PFSK-1 (cell line): ENCODE measurements at regions not wholly inside any gene's neighbourhood (a gene's known extent, or its start where the extent isn't known, plus 50 kb on each side); places are given as distances from the start of the nearest gene placed in this dataset.
A peak's percentile ranks its signal among the peaks of the same experiment; 100 is the strongest.

ENCODE experiments used
- FOXP2 ChIP-seq: optimal IDR thresholded peaks from 2 replicates; pipeline ENCODE3; 2011; ENCODE audit warnings: borderline replicate concordance, control low read depth, inconsistent platforms; ENCODE audit not compliant: insufficient read depth; ENCODE audit errors: extremely low read length, extremely low read depth
- POLR2AphosphoS5 ChIP-seq: IDR thresholded peaks from 2 replicates; pipeline ENCODE4 v1.6.1; 2012; ENCODE audit warnings: low read depth, mild to moderate bottlenecking, control low read depth, low read length, moderate library complexity
- SIN3A ChIP-seq: IDR thresholded peaks from 2 replicates; pipeline ENCODE4 v1.6.1; 2012; ENCODE audit warnings: mild to moderate bottlenecking, low read length, moderate library complexity, borderline replicate concordance; ENCODE audit not compliant: insufficient read depth
- TAF1 ChIP-seq: IDR thresholded peaks from 2 replicates; pipeline ENCODE4 v1.6.1; 2012; ENCODE audit warnings: low read length, control low read depth, borderline replicate concordance; ENCODE audit not compliant: insufficient read depth
- TF ChIP-seq, protein P1 (sequence below), 2 experiments: IDR thresholded peaks; 2 replicates each; pipeline versions ENCODE4 v1.6.1 to v1.8.0; 2011 to 2012; ENCODE audit warnings: low read depth in 2 of 2, low read length in 2 of 2, control low read depth in 1 of 2, inconsistent platforms in 1 of 2, mild to moderate bottlenecking in 1 of 2, moderate library complexity in 1 of 2; ENCODE audit not compliant: insufficient read depth in 1 of 2

DNA sequence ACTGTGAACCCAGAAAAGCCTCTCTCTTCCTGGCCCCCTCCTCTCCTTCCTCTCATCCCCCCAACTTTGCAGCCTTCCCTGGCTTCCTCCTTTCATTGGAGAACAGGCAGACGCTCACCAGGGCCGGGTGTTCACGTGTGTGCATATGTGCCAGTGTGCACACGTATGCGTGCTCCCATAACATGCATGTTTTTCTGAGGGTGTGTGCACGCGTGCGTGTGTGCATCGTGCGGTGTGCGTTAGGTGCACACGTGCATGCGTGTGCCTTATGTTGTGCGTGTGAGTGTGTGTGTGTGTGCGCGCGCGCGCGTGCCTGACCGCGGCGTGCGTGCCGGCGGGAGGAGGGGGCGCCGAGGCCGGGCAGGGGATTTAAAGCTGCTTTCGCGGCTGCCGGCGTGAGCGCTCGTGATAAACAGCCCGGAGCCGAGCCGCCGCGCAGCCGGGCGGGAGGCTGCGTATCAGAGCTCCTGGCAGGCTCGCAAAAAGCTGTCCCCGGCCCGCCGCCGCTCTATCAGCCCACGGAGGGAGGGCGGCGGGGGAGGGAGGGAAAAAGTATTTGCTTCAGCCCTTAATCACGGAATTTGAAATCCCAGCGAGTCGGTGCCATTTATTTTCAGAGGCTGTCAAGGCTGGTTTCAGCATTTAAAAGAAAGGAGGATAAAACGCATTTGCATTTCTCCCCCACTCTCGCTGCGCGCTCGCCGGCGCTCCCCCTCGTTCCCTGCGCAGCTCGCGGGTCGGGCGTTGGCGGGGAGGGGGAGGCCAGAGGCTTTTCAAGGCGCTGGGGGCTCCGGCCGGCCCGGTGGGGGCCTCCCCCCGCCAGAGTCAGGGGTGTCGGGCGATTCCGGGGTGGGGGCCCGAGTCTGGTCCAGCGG, 183.9 kb downstream of the C9orf50 start:
- TF ChIP-seq FOXP2 = peak; percentile 11
- TF ChIP-seq, protein P1, sequence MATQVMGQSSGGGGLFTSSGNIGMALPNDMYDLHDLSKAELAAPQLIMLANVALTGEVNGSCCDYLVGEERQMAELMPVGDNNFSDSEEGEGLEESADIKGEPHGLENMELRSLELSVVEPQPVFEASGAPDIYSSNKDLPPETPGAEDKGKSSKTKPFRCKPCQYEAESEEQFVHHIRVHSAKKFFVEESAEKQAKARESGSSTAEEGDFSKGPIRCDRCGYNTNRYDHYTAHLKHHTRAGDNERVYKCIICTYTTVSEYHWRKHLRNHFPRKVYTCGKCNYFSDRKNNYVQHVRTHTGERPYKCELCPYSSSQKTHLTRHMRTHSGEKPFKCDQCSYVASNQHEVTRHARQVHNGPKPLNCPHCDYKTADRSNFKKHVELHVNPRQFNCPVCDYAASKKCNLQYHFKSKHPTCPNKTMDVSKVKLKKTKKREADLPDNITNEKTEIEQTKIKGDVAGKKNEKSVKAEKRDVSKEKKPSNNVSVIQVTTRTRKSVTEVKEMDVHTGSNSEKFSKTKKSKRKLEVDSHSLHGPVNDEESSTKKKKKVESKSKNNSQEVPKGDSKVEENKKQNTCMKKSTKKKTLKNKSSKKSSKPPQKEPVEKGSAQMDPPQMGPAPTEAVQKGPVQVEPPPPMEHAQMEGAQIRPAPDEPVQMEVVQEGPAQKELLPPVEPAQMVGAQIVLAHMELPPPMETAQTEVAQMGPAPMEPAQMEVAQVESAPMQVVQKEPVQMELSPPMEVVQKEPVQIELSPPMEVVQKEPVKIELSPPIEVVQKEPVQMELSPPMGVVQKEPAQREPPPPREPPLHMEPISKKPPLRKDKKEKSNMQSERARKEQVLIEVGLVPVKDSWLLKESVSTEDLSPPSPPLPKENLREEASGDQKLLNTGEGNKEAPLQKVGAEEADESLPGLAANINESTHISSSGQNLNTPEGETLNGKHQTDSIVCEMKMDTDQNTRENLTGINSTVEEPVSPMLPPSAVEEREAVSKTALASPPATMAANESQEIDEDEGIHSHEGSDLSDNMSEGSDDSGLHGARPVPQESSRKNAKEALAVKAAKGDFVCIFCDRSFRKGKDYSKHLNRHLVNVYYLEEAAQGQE (IDR thresholded peaks at IDR 0.05; ENCODE audit: insufficient read depth in 1 of 2, low read depth in 2 of 2, low read length in 2 of 2) = no peak

DNA sequence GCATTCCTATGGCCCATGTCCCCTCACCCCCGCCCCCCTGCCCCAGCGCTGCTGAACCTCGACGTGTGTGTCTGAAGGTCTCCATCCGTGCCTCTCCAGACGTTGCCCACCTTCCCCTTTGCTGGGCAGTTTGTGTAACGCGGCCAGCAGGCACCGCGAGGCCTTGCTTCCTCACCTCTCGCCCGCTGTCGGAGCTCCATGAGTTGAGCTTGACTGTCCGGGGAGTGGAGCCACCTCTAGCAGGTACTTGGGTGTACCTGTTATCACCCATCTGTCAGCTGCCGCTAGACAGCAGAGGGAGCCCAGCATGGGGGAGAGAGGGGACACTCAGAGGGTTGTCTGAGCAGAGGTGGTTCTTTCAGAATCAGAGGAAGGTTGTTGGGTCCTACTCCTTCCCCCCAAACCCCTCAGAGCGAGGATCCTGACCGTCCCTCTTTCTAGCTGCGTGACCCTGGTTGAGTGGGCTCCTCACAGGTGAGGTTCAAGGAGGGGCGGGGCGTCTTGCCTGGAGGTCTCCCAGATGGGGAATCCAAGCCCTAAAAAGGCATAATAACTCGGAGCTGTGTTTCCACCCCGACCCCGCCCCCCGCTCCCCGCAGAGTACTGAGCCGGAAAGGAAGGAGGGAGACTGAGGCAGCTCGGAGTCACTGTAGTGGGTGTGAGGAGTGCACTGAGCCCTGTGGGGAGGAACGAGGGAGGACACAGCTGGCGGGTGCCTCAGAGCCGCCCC, 184.7 kb downstream of the C9orf50 start:
- TF ChIP-seq, protein P1 (IDR thresholded peaks at IDR 0.05; ENCODE audit: insufficient read depth in 1 of 2, low read depth in 2 of 2, low read length in 2 of 2) = no peak
- TF ChIP-seq TAF1 (no peak), POLR2AphosphoS5 (no peak), SIN3A (no peak), FOXP2 (no peak)

DNA sequence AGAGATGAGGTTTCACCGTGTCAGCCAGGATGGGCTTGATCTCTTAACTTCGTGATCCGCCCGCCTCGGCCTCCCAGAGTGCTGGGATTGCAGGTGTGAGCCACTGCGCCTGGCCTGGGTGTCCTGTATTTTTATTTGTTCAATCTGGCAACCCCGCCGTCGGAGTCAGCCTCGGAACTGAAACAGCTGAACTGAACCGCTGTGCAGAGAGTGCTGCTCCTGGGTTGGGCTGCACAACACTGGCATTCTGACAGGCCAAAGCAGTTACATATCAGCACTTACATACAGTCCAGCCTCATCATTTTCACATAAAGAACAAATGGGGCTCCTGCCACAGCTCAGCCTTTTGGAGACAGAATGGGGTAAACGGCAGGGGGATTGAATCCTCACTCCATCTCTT, 185.6 kb downstream of the C9orf50 start:
- TF ChIP-seq, protein P1 (IDR thresholded peaks at IDR 0.05; ENCODE audit: insufficient read depth in 1 of 2, low read depth in 2 of 2, low read length in 2 of 2) = no peak
- no peak for TF ChIP-seq FOXP2

DNA sequence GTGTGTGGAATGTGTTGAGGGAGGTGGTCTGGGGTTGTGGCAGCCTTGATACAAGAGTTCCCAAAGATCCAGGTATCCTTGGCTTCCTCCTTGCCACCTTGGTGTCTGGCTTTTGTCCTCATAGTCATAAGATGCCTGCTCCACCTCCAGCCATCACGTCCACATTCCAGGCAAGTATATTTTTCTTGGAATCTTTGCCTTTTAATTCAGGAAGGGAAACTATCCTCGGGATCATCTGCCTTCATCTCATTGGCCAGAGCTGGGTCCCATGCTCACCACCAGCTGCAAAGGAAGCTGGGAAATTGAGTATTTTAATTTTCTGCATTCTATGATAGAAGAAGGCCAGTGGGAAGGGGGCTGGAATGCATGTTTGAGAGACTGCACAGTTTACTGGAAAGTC, 186.7 kb downstream of the C9orf50 start:
- TF ChIP-seq SIN3A (no peak), POLR2AphosphoS5 (no peak), TAF1 (no peak), FOXP2 (no peak)
- TF ChIP-seq, protein P1 (IDR thresholded peaks at IDR 0.05; ENCODE audit: insufficient read depth in 1 of 2, low read depth in 2 of 2, low read length in 2 of 2) = no peak
